ENCODE measurements at regions not wholly inside any gene's neighbourhood (a gene's known extent, or its start where the extent isn't known, plus 50 kb on each side); places are given as distances from the start of the nearest gene placed in this dataset.

DNA sequence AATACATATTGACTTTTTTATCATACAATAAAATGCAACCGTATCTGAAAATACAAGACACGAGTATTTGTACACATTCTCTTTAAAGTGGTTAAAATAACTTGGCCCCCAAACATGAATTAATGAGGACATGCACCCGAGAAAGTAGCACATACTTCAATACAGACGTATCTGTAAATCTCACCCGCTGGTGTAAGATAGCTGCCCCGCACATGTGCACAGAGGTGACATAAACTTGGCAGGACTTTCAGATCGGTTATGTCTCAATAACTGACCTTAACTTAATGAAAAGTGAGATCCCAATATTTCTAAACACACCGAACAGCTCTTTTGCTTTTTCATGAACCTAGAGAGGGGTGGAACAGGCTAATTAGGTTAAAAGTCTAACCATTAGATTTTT is 91.5 kb upstream of the RPS6KA2 start:
- TF ChIP-seq, protein P1, sequence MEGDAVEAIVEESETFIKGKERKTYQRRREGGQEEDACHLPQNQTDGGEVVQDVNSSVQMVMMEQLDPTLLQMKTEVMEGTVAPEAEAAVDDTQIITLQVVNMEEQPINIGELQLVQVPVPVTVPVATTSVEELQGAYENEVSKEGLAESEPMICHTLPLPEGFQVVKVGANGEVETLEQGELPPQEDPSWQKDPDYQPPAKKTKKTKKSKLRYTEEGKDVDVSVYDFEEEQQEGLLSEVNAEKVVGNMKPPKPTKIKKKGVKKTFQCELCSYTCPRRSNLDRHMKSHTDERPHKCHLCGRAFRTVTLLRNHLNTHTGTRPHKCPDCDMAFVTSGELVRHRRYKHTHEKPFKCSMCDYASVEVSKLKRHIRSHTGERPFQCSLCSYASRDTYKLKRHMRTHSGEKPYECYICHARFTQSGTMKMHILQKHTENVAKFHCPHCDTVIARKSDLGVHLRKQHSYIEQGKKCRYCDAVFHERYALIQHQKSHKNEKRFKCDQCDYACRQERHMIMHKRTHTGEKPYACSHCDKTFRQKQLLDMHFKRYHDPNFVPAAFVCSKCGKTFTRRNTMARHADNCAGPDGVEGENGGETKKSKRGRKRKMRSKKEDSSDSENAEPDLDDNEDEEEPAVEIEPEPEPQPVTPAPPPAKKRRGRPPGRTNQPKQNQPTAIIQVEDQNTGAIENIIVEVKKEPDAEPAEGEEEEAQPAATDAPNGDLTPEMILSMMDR (IDR thresholded peaks at IDR 0.05) = no peak
- no peak for TF ChIP-seq EZH2 (IDR thresholded peaks at IDR 0.05)

Data from neural progenitor cell (in vitro differentiated cells).